ENCODE measurements at regions not wholly inside any gene's neighbourhood (a gene's known extent, or its start where the extent isn't known, plus 50 kb on each side); places are given as distances from the start of the nearest gene placed in this dataset.

DNA sequence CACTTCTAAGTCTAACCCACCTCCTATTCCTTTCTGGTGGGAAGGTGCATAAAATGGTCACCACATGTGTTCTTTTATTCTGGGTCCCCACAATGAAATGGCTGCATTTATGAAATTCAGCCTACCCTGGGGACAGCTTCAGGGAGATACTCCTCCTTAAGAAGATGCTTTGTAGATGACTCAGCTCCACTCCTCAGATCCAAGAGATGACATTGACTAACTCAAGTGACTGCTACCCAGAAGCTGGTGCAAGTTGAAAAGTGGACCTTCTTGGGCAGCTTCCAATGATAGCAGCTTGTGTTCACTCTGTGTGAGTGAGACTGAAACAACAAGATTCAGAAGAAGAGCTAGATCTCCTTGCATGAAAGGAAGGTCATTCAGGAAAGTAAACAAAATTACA is 113.4 kb downstream of the SCP2D1 start:
- TF ChIP-seq, protein P1, sequence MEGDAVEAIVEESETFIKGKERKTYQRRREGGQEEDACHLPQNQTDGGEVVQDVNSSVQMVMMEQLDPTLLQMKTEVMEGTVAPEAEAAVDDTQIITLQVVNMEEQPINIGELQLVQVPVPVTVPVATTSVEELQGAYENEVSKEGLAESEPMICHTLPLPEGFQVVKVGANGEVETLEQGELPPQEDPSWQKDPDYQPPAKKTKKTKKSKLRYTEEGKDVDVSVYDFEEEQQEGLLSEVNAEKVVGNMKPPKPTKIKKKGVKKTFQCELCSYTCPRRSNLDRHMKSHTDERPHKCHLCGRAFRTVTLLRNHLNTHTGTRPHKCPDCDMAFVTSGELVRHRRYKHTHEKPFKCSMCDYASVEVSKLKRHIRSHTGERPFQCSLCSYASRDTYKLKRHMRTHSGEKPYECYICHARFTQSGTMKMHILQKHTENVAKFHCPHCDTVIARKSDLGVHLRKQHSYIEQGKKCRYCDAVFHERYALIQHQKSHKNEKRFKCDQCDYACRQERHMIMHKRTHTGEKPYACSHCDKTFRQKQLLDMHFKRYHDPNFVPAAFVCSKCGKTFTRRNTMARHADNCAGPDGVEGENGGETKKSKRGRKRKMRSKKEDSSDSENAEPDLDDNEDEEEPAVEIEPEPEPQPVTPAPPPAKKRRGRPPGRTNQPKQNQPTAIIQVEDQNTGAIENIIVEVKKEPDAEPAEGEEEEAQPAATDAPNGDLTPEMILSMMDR (IDR thresholded peaks at IDR 0.05; ENCODE audit: poor library complexity, severe bottlenecking): no peak
- TF ChIP-seq RAD21 (conservative IDR thresholded peaks at IDR 0.05): no peak
- no peak for TF ChIP-seq EP300 (conservative IDR thresholded peaks at IDR 0.05; ENCODE audit: poor library complexity, severe bottlenecking)

Data from neural cell (in vitro differentiated cells).